GM12865 (cell line): ENCODE measurements at regions not wholly inside any gene's neighbourhood (a gene's known extent, or its start where the extent isn't known, plus 50 kb on each side); places are given as distances from the start of the nearest gene placed in this dataset.
"Not testable (repeated sequence)": the region's sequence is repeated elsewhere in the genome, so short reads cannot be mapped to it uniquely, and the experiment has no call there.

Source experiments
- DNase-seq: peaks from one replicate; pipeline ENCODE4 v3.0.0; 2010; ENCODE audit warnings: low read depth
- H3K4me3 ChIP-seq: 2 replicates; pipeline ENCODE4 v1.5.1; 2011; ENCODE audit warnings: mild to moderate bottlenecking, low read depth, low read length, control low read depth
- CTCF ChIP-seq: IDR thresholded peaks from 2 replicates; pipeline ENCODE4 v1.5.1; 2011; ENCODE audit warnings: low read length, control low read depth, low read depth, inconsistent platforms; ENCODE audit not compliant: insufficient read depth; ENCODE audit errors: missing control alignments

GRCh38 chr3:10653241-10653640, 147.9 kb upstream of the ATP2B2 start:
- no peak overlapping the region for H3K4me3 ChIP-seq
- DNase-seq, result no peak
- TF ChIP-seq CTCF, result no peak

GRCh38 chr3:10653866-10654611, 148.7 kb upstream of the ATP2B2 start:
- DNase-seq, result no peak
- no peak for TF ChIP-seq CTCF
- no peak overlapping the region for H3K4me3 ChIP-seq

GRCh38 chr3:10655105-10655504, 149.7 kb upstream of the ATP2B2 start:
- DNase-seq, result peak; percentile 8
- TF ChIP-seq CTCF, result no peak
- H3K4me3 ChIP-seq, result no peak overlapping the region

GRCh38 chr3:10657339-10657738, 152.0 kb upstream of the ATP2B2 start:
- H3K4me3 ChIP-seq, DNase-seq: not testable (repeated sequence)

GRCh38 chr3:10665592-10665991, 150.4 kb upstream of the SLC6A11 start:
- TF ChIP-seq CTCF, result no peak
- H3K4me3 ChIP-seq, result no peak overlapping the region

GRCh38 chr3:10666621-10667020, 149.4 kb upstream of the SLC6A11 start:
- no peak for TF ChIP-seq CTCF

More at GRCh38 chr3:10665592-10665991, 150.4 kb upstream of the SLC6A11 start:
- no peak for DNase-seq

GRCh38 chr3:10667269-10667668, 148.8 kb upstream of the SLC6A11 start:
- no peak for TF ChIP-seq CTCF

More at GRCh38 chr3:10666621-10667020, 149.4 kb upstream of the SLC6A11 start:
- peak; percentile 28 for DNase-seq
- no peak overlapping the region for H3K4me3 ChIP-seq

More at GRCh38 chr3:10667269-10667668, 148.8 kb upstream of the SLC6A11 start:
- no peak overlapping the region for H3K4me3 ChIP-seq
- peak; percentile 50 for DNase-seq
